NCI-H1092 (cell line): ENCODE measurements at regions not wholly inside any gene's neighbourhood (a gene's known extent, or its start where the extent isn't known, plus 50 kb on each side); places are given as distances from the start of the nearest gene placed in this dataset.

Source experiments
- DNase-seq: peaks from one replicate; lab custom pipeline; 2025; lab: John Stamatoyannopoulos, UW

GRCh38 chr3:174651951-174652350, 207.2 kb upstream of the NAALADL2 start:
- no peak for DNase-seq

GRCh38 chr3:174659511-174659910, 199.6 kb upstream of the NAALADL2 start:
- no peak for DNase-seq

- DNase-seq: no peak
These were observed 196.5 kb upstream of the NAALADL2 start for GRCh38 chr3:174662653-174663052.

GRCh38 chr3:174667386-174667785, 191.7 kb upstream of the NAALADL2 start:
- no peak for DNase-seq

- no peak for DNase-seq
These were observed 183.7 kb upstream of the NAALADL2 start for GRCh38 chr3:174675406-174675805.

GRCh38 chr3:174681784-174682183, 177.3 kb upstream of the NAALADL2 start:
- DNase-seq: no peak

- DNase-seq: no peak
These were observed 173.3 kb upstream of the NAALADL2 start for GRCh38 chr3:174685796-174686195.

- DNase-seq: no peak
These were observed 161.8 kb upstream of the NAALADL2 start for GRCh38 chr3:174697310-174697709.

- DNase-seq: no peak
These were observed 158.4 kb upstream of the NAALADL2 start for GRCh38 chr3:174700736-174701135.

- no peak for DNase-seq
These were observed 148.5 kb upstream of the NAALADL2 start for GRCh38 chr3:174710612-174711011.

- no peak for DNase-seq
These were observed 143.7 kb upstream of the NAALADL2 start for GRCh38 chr3:174715386-174715785.

GRCh38 chr3:174716956-174717505, 142.1 kb upstream of the NAALADL2 start:
- no peak for DNase-seq

- no peak for DNase-seq
These were observed 138.4 kb upstream of the NAALADL2 start for GRCh38 chr3:174720717-174721116.

GRCh38 chr3:174725303-174725702, 133.8 kb upstream of the NAALADL2 start:
- no peak for DNase-seq

GRCh38 chr3:174737966-174738365, 121.2 kb upstream of the NAALADL2 start:
- no peak for DNase-seq

GRCh38 chr3:174749143-174749542, 110.0 kb upstream of the NAALADL2 start:
- no peak for DNase-seq

- DNase-seq: no peak
These were observed 103.0 kb upstream of the NAALADL2 start for GRCh38 chr3:174755833-174756829.

- no peak for DNase-seq
These were observed 100.2 kb upstream of the NAALADL2 start for GRCh38 chr3:174758943-174759342.

GRCh38 chr3:174767406-174767805, 91.7 kb upstream of the NAALADL2 start:
- DNase-seq: no peak

GRCh38 chr3:174767853-174768382, 91.2 kb upstream of the NAALADL2 start:
- DNase-seq: no peak

GRCh38 chr3:174769171-174769570, 90.0 kb upstream of the NAALADL2 start:
- no peak for DNase-seq

- DNase-seq: no peak
These were observed 83.5 kb upstream of the NAALADL2 start for GRCh38 chr3:174775603-174776002.

GRCh38 chr3:174776123-174776522, 83.0 kb upstream of the NAALADL2 start:
- DNase-seq: no peak
